Activated CD4-positive, alpha-beta T cell treated with anti-CD3 and anti-CD28 coated beads, Interleukin-2, amount 10 ng/mL, durations not matched to agents 24 days and 14 days (primary cell): ENCODE measurements at regions not wholly inside any gene's neighbourhood (a gene's known extent, or its start where the extent isn't known, plus 50 kb on each side); places are given as distances from the start of the nearest gene placed in this dataset.

Experiments used
- DNase-seq: peaks from one replicate; pipeline ENCODE4 v3.0.0; 2022
- H3K27ac Mint-ChIP-seq: one replicate; pipeline ENCODE4 v1.8.0; 2022; ENCODE audit warnings: mild to moderate bottlenecking, mixed read lengths
- H3K27me3 Mint-ChIP-seq: one replicate; pipeline ENCODE4 v1.8.0; 2022; ENCODE audit warnings: mixed read lengths
- H3K36me3 Mint-ChIP-seq: one replicate; pipeline ENCODE4 v1.8.0; 2022; ENCODE audit warnings: low read depth, mild to moderate bottlenecking, mixed read lengths
- H3K4me1 Mint-ChIP-seq: one replicate; pipeline ENCODE4 v1.8.0; 2021; ENCODE audit warnings: mixed read lengths
- H3K4me3 Mint-ChIP-seq: one replicate; pipeline ENCODE4 v1.8.0; 2022; ENCODE audit warnings: mild to moderate bottlenecking, moderate library complexity, mixed read lengths
- H3K9me3 Mint-ChIP-seq: one replicate; pipeline ENCODE4 v1.8.0; 2021; ENCODE audit warnings: mixed read lengths
- intact Hi-C: fragments of 100-400 bp; cut with micrococcal nuclease; formaldehyde crosslinking; loops from one replicate; pipeline ENCODE4 v1.15.1; 2023

GRCh38 chr6:56771929-56772607, 129.4 kb upstream of the DST start:
- no peak for DNase-seq
- no peaks in the 10 kb centered on the region for H3K9me3 Mint-ChIP-seq
- no peaks in the 10 kb centered on the region for H3K36me3 Mint-ChIP-seq
- H3K27ac Mint-ChIP-seq = no peak overlapping the region
- peaks cover 2% of the 10 kb centered on the region for H3K27me3 Mint-ChIP-seq
- intact Hi-C loops = no loop called here
- H3K4me3 Mint-ChIP-seq = no peak overlapping the region
- H3K4me1 Mint-ChIP-seq = no peaks in the 10 kb centered on the region

DNA sequence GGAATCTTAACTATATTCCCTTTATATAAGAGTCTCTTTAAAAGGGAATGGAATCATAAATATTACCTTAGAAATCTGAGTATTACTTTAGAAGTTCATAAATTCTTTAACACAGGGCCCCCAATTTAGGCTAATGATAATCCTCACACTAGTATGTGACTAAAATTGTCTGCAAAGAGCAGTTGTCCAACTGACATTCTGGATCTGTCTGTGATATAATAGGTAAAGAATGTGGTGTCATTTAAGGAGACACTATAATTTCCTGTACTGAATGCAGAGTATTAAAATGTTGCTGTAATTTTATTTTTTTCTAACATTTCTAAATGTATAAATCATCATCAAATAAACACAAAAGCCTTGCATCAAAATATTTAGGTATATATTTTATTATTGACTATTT, 128.5 kb upstream of the DST start:
- intact Hi-C loops = no loop called here

DNA sequence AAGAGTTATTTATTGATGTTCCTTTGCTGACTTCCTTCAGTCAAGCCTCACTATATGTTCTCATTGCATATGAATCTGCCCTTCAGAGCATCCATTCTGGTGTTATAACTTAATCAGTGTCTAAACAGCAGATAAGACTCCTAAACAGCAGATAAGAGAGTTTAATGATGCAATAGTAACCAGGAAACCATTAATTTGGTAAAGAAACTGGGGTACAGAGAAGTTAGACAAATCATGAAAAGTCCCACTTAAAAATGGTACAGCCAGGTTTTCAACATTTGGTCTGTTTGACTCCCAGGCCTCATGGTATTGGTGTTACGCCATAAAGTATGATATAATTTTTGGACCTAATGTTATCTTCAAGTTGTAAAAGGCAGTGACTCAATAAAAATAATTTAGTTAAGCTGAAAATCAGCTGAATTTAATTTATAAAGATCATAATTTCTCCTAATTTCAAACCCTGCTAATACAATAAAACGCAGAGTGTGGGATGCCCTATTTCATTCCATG, 127.4 kb upstream of the DST start:
- no peaks in the 10 kb centered on the region for H3K4me1 Mint-ChIP-seq
- no peak overlapping the region for H3K27ac Mint-ChIP-seq
- intact Hi-C loops = no loop called here
- no peaks in the 10 kb centered on the region for H3K9me3 Mint-ChIP-seq
- DNase-seq = no peak
- no peak overlapping the region for H3K4me3 Mint-ChIP-seq
- H3K27me3 Mint-ChIP-seq = peaks cover 2% of the 10 kb centered on the region
- H3K36me3 Mint-ChIP-seq = no peaks in the 10 kb centered on the region

More for the DNA sequence above, 128.5 kb upstream of the DST start:
- H3K9me3 Mint-ChIP-seq = no peaks in the 10 kb centered on the region
- no peak overlapping the region for H3K27ac Mint-ChIP-seq
- H3K36me3 Mint-ChIP-seq = no peaks in the 10 kb centered on the region
- H3K27me3 Mint-ChIP-seq = peaks cover 2% of the 10 kb centered on the region
- no peak for DNase-seq
- no peaks in the 10 kb centered on the region for H3K4me1 Mint-ChIP-seq
- no peak overlapping the region for H3K4me3 Mint-ChIP-seq

GRCh38 chr6:56767892-56768531, 125.3 kb upstream of the DST start:
- Mint-ChIP-seq H3K4me3 (no peak overlapping the region), H3K27ac (no peak overlapping the region), H3K4me1 (peaks cover 2% of the 10 kb centered on the region), H3K36me3 (no peaks in the 10 kb centered on the region), H3K27me3 (peaks cover 2% of the 10 kb centered on the region), H3K9me3 (no peaks in the 10 kb centered on the region)
- DNase-seq = no peak
- intact Hi-C loops = no loop called here

GRCh38 chr6:56767435-56767834, 124.7 kb upstream of the DST start:
- H3K27ac Mint-ChIP-seq = no peak overlapping the region
- intact Hi-C loops = no loop called here
- H3K4me3 Mint-ChIP-seq = no peak overlapping the region
- H3K4me1 Mint-ChIP-seq = peaks cover 2% of the 10 kb centered on the region
- DNase-seq = no peak
- H3K9me3 Mint-ChIP-seq = no peaks in the 10 kb centered on the region
- no peaks in the 10 kb centered on the region for H3K36me3 Mint-ChIP-seq
- H3K27me3 Mint-ChIP-seq = peaks cover 2% of the 10 kb centered on the region

- Mint-ChIP-seq H3K36me3 (no peaks in the 10 kb centered on the region), H3K27me3 (peaks cover 2% of the 10 kb centered on the region), H3K9me3 (no peaks in the 10 kb centered on the region), H3K4me1 (peaks cover 2% of the 10 kb centered on the region), H3K27ac (no peak overlapping the region), H3K4me3 (no peak overlapping the region)
- DNase-seq = no peak
- intact Hi-C loops = no loop called here
Measured at GRCh38 chr6:56766806-56767178, 124.1 kb upstream of the DST start.

- intact Hi-C loops = no loop called here
- no peak for DNase-seq
- H3K4me3 Mint-ChIP-seq = no peak overlapping the region
- no peak overlapping the region for H3K27ac Mint-ChIP-seq
- H3K27me3 Mint-ChIP-seq = peaks cover 2% of the 10 kb centered on the region
- H3K4me1 Mint-ChIP-seq = peaks cover 2% of the 10 kb centered on the region
- no peaks in the 10 kb centered on the region for H3K36me3 Mint-ChIP-seq
- no peaks in the 10 kb centered on the region for H3K9me3 Mint-ChIP-seq
Measured at GRCh38 chr6:56766139-56766805, 123.6 kb upstream of the DST start.

GRCh38 chr6:56765494-56765893, 122.8 kb upstream of the DST start:
- intact Hi-C loops = no loop called here
- DNase-seq = no peak
- Mint-ChIP-seq H3K27ac (no peak overlapping the region), H3K27me3 (peaks cover 2% of the 10 kb centered on the region), H3K4me1 (peaks cover 2% of the 10 kb centered on the region), H3K36me3 (no peaks in the 10 kb centered on the region), H3K4me3 (no peak overlapping the region), H3K9me3 (no peaks in the 10 kb centered on the region)

GRCh38 chr6:56764081-56764566, 121.4 kb upstream of the DST start:
- Mint-ChIP-seq H3K27me3 (peaks cover 2% of the 10 kb centered on the region), H3K27ac (no peak overlapping the region), H3K4me1 (peaks cover 2% of the 10 kb centered on the region)

GRCh38 chr6:56761651-56762050, 119.0 kb upstream of the DST start:
- no peak for DNase-seq
- intact Hi-C loops = no loop called here
- Mint-ChIP-seq H3K4me1 (peaks cover 3% of the 10 kb centered on the region), H3K4me3 (no peak overlapping the region), H3K27ac (no peak overlapping the region), H3K27me3 (no peaks in the 10 kb centered on the region), H3K9me3 (no peaks in the 10 kb centered on the region), H3K36me3 (no peaks in the 10 kb centered on the region)

More at GRCh38 chr6:56764081-56764566, 121.4 kb upstream of the DST start:
- intact Hi-C loops = no loop called here
- Mint-ChIP-seq H3K4me3 (no peak overlapping the region), H3K9me3 (no peaks in the 10 kb centered on the region), H3K36me3 (no peaks in the 10 kb centered on the region)
- no peak for DNase-seq

DNA sequence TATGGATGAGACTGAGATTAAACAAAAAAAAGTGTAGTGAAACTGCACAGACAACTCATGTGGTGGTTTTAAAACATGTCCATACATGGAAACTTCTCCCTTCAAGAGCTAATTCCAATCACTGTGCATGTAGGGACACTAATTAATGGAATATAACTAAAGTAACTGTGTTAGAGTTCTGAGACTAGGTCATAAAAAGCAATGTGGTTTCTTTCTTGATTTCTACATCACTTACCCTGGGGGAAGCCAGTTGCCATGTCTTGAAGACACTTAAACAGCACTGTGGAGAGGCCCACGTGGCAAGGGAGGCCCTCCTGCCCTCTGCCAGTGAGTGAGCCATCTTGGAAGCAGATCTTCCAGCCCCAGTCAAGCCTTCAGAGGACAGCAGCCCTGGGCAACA, 118.2 kb upstream of the DST start:
- H3K36me3 Mint-ChIP-seq = no peaks in the 10 kb centered on the region
- no peaks in the 10 kb centered on the region for H3K27me3 Mint-ChIP-seq
- intact Hi-C loops = no loop called here
- DNase-seq = no peak
- H3K9me3 Mint-ChIP-seq = no peaks in the 10 kb centered on the region
- no peak overlapping the region for H3K4me3 Mint-ChIP-seq
- peaks cover 3% of the 10 kb centered on the region for H3K4me1 Mint-ChIP-seq
- H3K27ac Mint-ChIP-seq = no peak overlapping the region

DNA sequence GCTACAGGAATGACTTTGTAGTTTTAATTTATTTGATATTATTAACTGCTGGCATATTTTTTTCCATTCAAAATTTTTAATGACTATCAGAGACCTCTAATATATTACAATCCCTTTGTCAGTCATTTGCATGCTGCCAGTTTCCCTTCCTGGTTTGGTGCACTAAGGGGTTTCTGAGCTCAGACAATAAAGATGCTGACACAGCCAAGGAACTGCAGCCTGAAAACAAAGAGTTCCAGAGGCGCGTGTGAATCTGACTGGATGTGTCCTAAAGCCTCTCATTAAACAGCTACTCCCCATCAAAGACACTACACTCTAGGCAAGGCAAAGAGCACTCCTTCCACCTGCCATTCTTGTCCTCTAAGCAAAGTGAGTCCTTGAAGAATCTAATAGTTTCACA, 116.8 kb upstream of the DST start:
- Mint-ChIP-seq H3K4me1 (peaks cover 3% of the 10 kb centered on the region), H3K27me3 (no peaks in the 10 kb centered on the region), H3K9me3 (no peaks in the 10 kb centered on the region), H3K4me3 (no peak overlapping the region), H3K27ac (no peak overlapping the region), H3K36me3 (no peaks in the 10 kb centered on the region)
- intact Hi-C loops = loop anchor here (10.0 kb wide), 1 partner anchor 125 kb away; no protein-coding TSS in a partner anchor
- no peak for DNase-seq

DNA sequence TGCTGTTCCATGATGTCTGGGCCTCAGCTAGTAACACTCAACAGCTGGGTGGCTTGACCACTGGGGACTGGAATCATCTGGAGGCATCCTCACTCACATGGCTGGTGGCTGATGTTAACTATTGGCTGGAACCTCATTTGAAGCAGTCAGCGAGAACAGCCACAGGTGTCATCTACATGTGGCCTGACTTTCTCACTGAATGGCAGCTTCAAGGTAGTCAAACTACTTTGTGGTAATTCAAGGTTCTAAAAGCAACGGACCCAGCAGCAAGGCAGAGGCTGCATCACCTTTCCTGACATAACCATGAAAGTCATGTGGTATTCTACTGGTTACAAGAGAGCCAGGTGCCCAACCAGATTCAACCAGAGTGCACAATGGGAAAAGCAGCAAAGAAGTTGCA, 115.9 kb upstream of the DST start:
- Mint-ChIP-seq H3K27me3 (no peaks in the 10 kb centered on the region), H3K9me3 (no peaks in the 10 kb centered on the region), H3K4me1 (peaks cover 2% of the 10 kb centered on the region), H3K36me3 (no peaks in the 10 kb centered on the region), H3K4me3 (no peak overlapping the region), H3K27ac (no peak overlapping the region)
- intact Hi-C loops = loop anchor here (10.0 kb wide), 1 partner anchor 124 kb away; no protein-coding TSS in a partner anchor
- DNase-seq = no peak

DNA sequence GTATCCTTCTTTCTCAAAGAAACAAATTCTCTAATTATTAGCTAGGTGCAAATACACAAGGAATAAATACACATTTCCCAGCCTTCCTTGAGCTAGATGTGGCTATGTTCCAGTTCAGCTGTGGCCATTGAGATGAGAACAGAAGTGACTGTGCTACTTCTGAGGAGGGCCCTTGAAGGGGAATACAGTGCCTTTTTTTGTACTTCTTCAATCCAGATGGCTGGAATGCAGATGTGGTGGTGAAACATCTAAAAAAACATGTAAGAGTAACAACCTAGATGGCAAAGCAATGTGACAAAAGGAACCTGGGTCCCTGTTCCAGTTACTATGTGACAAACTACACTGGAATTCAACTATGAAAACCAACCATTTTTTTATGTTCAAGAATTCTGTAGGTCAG, 115.4 kb upstream of the DST start:
- intact Hi-C loops = loop anchor here (10.0 kb wide), 1 partner anchor 123 kb away; no protein-coding TSS in a partner anchor
- Mint-ChIP-seq H3K27me3 (no peaks in the 10 kb centered on the region), H3K4me3 (no peak overlapping the region), H3K36me3 (no peaks in the 10 kb centered on the region), H3K9me3 (no peaks in the 10 kb centered on the region), H3K27ac (no peak overlapping the region), H3K4me1 (peaks cover 2% of the 10 kb centered on the region)
- DNase-seq = no peak
